ENCODE measurements at regions not wholly inside any gene's neighbourhood (a gene's known extent, or its start where the extent isn't known, plus 50 kb on each side); places are given as distances from the start of the nearest gene placed in this dataset.

DNA sequence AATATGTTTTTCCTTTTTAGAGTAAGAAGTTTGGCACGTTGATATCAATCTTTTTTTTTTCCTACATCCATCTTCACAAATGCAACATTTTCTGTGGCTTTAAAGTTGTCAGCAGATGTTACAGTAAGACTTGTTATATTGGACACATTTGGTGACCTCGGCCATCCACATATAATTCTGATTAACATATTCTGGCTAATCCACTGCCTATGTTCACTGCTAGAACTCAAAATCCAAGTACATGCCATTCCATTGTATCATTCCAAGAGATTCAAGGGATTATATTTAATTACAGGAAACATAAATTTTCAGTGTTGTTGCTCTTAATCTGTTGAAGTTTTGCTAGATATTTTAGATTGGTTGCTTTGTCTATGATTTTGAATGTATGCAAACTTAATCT lies 367.6 kb downstream of the TENT5A start:
- DNase-seq, result no peak
- TF ChIP-seq, protein P1, sequence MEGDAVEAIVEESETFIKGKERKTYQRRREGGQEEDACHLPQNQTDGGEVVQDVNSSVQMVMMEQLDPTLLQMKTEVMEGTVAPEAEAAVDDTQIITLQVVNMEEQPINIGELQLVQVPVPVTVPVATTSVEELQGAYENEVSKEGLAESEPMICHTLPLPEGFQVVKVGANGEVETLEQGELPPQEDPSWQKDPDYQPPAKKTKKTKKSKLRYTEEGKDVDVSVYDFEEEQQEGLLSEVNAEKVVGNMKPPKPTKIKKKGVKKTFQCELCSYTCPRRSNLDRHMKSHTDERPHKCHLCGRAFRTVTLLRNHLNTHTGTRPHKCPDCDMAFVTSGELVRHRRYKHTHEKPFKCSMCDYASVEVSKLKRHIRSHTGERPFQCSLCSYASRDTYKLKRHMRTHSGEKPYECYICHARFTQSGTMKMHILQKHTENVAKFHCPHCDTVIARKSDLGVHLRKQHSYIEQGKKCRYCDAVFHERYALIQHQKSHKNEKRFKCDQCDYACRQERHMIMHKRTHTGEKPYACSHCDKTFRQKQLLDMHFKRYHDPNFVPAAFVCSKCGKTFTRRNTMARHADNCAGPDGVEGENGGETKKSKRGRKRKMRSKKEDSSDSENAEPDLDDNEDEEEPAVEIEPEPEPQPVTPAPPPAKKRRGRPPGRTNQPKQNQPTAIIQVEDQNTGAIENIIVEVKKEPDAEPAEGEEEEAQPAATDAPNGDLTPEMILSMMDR (IDR thresholded peaks at IDR 0.05; ENCODE audit: unreplicated experiment), result no peak
- no peaks in the 10 kb centered on the region for H3K36me3 Mint-ChIP-seq (ENCODE audit: insufficient read depth, unreplicated experiment)
- no peaks in the 10 kb centered on the region for H3K4me1 Mint-ChIP-seq (ENCODE audit: low read depth, unreplicated experiment)
- H3K9me3 Mint-ChIP-seq (ENCODE audit: low read depth, unreplicated experiment), result no peaks in the 10 kb centered on the region
- no peak overlapping the region for H3K27ac Mint-ChIP-seq (ENCODE audit: unreplicated experiment)
- intact Hi-C loops (cut with micrococcal nuclease; ENCODE audit: unreplicated experiment), result no loop called here
- CTCF ChIA-PET, result no interaction called here
- no TSS peak for BruUV-seq (replicated peaks)
- no peaks in the 10 kb centered on the region for H3K27me3 Mint-ChIP-seq (ENCODE audit: unreplicated experiment)
- no peak overlapping the region for H3K4me3 Mint-ChIP-seq (ENCODE audit: low read depth, unreplicated experiment)

DNA sequence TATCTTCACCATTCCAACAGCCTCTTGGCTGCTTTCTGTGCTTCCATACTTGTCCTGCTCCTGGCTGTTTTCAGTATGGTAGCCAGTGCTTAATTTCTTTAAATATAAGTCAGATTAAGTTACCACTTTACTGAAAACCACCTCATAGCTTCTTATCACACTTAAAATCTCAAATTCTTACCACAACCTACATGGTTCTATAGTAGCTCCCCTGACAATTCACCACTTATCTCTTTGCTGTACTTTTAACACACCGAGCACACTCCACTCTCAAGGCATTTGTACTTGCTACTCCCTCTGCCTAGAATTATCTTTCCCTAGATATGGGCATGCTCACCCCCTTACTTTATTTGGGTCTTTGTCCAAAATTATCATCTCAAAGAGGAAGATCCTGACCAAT lies 369.0 kb downstream of the TENT5A start:
- Mint-ChIP-seq H3K27me3 (ENCODE audit: unreplicated experiment) (no peaks in the 10 kb centered on the region), H3K36me3 (ENCODE audit: insufficient read depth, unreplicated experiment) (no peaks in the 10 kb centered on the region), H3K9me3 (ENCODE audit: low read depth, unreplicated experiment) (no peaks in the 10 kb centered on the region), H3K27ac (ENCODE audit: unreplicated experiment) (no peak overlapping the region), H3K4me3 (ENCODE audit: low read depth, unreplicated experiment) (no peak overlapping the region), H3K4me1 (ENCODE audit: low read depth, unreplicated experiment) (no peaks in the 10 kb centered on the region)
- TF ChIP-seq, protein P1 (IDR thresholded peaks at IDR 0.05; ENCODE audit: unreplicated experiment), result no peak
- intact Hi-C loops (cut with micrococcal nuclease; ENCODE audit: unreplicated experiment), result no loop called here
- no peak for DNase-seq
- CTCF ChIA-PET, result no interaction called here
- no TSS peak for BruUV-seq (replicated peaks)

DNA sequence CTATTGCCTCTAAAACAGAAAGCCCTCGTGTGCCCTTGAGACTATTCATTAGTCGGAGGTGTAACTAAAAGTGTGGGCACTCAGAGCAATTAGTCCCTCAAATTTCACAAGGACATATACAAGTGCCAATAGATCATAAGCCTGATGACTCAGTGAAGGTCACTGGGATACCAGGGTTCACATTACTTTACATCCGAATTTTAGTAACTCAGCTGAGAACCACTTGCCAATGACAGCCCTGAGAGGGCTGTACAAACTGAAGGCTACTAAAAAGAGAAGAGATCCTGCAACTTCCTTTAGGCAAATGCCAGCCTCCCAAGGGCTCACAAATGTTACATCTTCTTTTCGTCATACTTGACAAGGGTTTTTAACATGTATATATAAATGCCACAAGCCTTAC lies 369.6 kb downstream of the TENT5A start:
- DNase-seq, result no peak
- Mint-ChIP-seq H3K9me3 (ENCODE audit: low read depth, unreplicated experiment) (no peaks in the 10 kb centered on the region), H3K4me3 (ENCODE audit: low read depth, unreplicated experiment) (no peak overlapping the region), H3K36me3 (ENCODE audit: insufficient read depth, unreplicated experiment) (no peaks in the 10 kb centered on the region), H3K27ac (ENCODE audit: unreplicated experiment) (no peak overlapping the region), H3K27me3 (ENCODE audit: unreplicated experiment) (no peaks in the 10 kb centered on the region), H3K4me1 (ENCODE audit: low read depth, unreplicated experiment) (no peaks in the 10 kb centered on the region)
- intact Hi-C loops (cut with micrococcal nuclease; ENCODE audit: unreplicated experiment), result no loop called here
- BruUV-seq (replicated peaks), result no TSS peak
- CTCF ChIA-PET, result no interaction called here
- TF ChIP-seq, protein P1 (IDR thresholded peaks at IDR 0.05; ENCODE audit: unreplicated experiment), result no peak

DNA sequence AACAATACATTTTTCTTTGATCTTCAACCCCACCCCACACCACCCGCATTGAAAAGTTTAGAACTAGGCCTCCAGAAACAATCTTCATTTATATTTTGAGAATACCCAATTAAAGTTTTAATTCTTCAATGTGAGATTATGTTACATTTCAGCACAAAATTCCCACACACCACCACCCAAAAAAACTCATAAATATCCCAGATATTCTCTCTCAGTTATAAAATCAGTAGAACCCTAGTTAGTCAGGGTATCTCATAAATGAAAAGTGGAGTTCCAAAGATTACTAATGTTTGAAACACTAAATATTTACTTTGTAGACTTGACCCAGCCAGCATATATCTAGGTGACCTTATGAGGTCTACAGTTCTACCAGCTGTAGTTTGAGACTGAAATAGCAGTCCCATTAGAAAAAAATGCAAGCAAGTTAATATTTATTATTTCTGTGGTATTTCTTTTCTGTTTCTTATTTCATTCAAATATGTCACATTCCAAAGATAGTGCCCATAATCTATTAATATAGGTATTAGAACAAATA lies 371.0 kb downstream of the TENT5A start:
- H3K4me1 Mint-ChIP-seq (ENCODE audit: low read depth, unreplicated experiment), result no peaks in the 10 kb centered on the region
- TF ChIP-seq, protein P1 (IDR thresholded peaks at IDR 0.05; ENCODE audit: unreplicated experiment), result no peak
- H3K27ac Mint-ChIP-seq (ENCODE audit: unreplicated experiment), result no peak overlapping the region
- no peak overlapping the region for H3K4me3 Mint-ChIP-seq (ENCODE audit: low read depth, unreplicated experiment)
- intact Hi-C loops (cut with micrococcal nuclease; ENCODE audit: unreplicated experiment), result no loop called here
- CTCF ChIA-PET, result no interaction called here
- DNase-seq, result no peak
- H3K9me3 Mint-ChIP-seq (ENCODE audit: low read depth, unreplicated experiment), result no peaks in the 10 kb centered on the region
- BruUV-seq (replicated peaks), result no TSS peak
- no peaks in the 10 kb centered on the region for H3K27me3 Mint-ChIP-seq (ENCODE audit: unreplicated experiment)
- no peaks in the 10 kb centered on the region for H3K36me3 Mint-ChIP-seq (ENCODE audit: insufficient read depth, unreplicated experiment)

All from Calu3 (cell line).